ENCODE measurements at regions not wholly inside any gene's neighbourhood (a gene's known extent, or its start where the extent isn't known, plus 50 kb on each side); places are given as distances from the start of the nearest gene placed in this dataset.

GRCh38 chr2:7309582-7309981 lies 392.4 kb downstream of the RNF144A start:
- H3K9me3 Mint-ChIP-seq = no peaks in the 10 kb centered on the region
- H3K36me3 Mint-ChIP-seq (ENCODE audit: low read depth) = no peaks in the 10 kb centered on the region
- no peak overlapping the region for H3K27ac Mint-ChIP-seq
- no peak for TF ChIP-seq CTCF (IDR thresholded peaks at IDR 0.05; ENCODE audit: unreplicated experiment in 3 of 3)
- H3K4me3 Mint-ChIP-seq = no peak overlapping the region
- no peaks in the 10 kb centered on the region for H3K4me1 Mint-ChIP-seq
- H3K27me3 Mint-ChIP-seq (ENCODE audit: low read depth) = no peaks in the 10 kb centered on the region

- no peaks in the 10 kb centered on the region for H3K27me3 Mint-ChIP-seq (ENCODE audit: low read depth)
- no peaks in the 10 kb centered on the region for H3K9me3 Mint-ChIP-seq
- no peaks in the 10 kb centered on the region for H3K36me3 Mint-ChIP-seq (ENCODE audit: low read depth)
- H3K27ac Mint-ChIP-seq = no peak overlapping the region
- no peak for TF ChIP-seq CTCF (IDR thresholded peaks at IDR 0.05; ENCODE audit: unreplicated experiment in 3 of 3)
- H3K4me1 Mint-ChIP-seq = peaks cover 36% of the 10 kb centered on the region
- no peak overlapping the region for H3K4me3 Mint-ChIP-seq
Measured at GRCh38 chr2:7324706-7325105, 407.5 kb downstream of the RNF144A start.

GRCh38 chr2:7325186-7325585 lies 408.0 kb downstream of the RNF144A start:
- no peak overlapping the region for H3K27ac Mint-ChIP-seq
- no peaks in the 10 kb centered on the region for H3K36me3 Mint-ChIP-seq (ENCODE audit: low read depth)
- no peaks in the 10 kb centered on the region for H3K27me3 Mint-ChIP-seq (ENCODE audit: low read depth)
- peaks cover 36% of the 10 kb centered on the region for H3K4me1 Mint-ChIP-seq
- no peaks in the 10 kb centered on the region for H3K9me3 Mint-ChIP-seq
- no peak for TF ChIP-seq CTCF (IDR thresholded peaks at IDR 0.05; ENCODE audit: unreplicated experiment in 3 of 3)
- no peak overlapping the region for H3K4me3 Mint-ChIP-seq

GRCh38 chr2:7329465-7329864 lies 412.3 kb downstream of the RNF144A start:
- peaks cover 28% of the 10 kb centered on the region for H3K4me1 Mint-ChIP-seq
- no peaks in the 10 kb centered on the region for H3K36me3 Mint-ChIP-seq (ENCODE audit: low read depth)
- H3K9me3 Mint-ChIP-seq = no peaks in the 10 kb centered on the region
- H3K4me3 Mint-ChIP-seq = no peak overlapping the region
- H3K27ac Mint-ChIP-seq = no peak overlapping the region
- TF ChIP-seq CTCF (IDR thresholded peaks at IDR 0.05; ENCODE audit: unreplicated experiment in 3 of 3) = no peak
- no peaks in the 10 kb centered on the region for H3K27me3 Mint-ChIP-seq (ENCODE audit: low read depth)

GRCh38 chr2:7333189-7333765 lies 416.1 kb downstream of the RNF144A start:
- Mint-ChIP-seq H3K4me1 (no peaks in the 10 kb centered on the region), H3K27me3 (ENCODE audit: low read depth) (peaks cover 3% of the 10 kb centered on the region), H3K36me3 (ENCODE audit: low read depth) (no peaks in the 10 kb centered on the region), H3K27ac (no peak overlapping the region), H3K4me3 (no peak overlapping the region), H3K9me3 (no peaks in the 10 kb centered on the region)
- TF ChIP-seq CTCF (IDR thresholded peaks at IDR 0.05; ENCODE audit: unreplicated experiment in 3 of 3) = no peak

- Mint-ChIP-seq H3K4me1 (no peaks in the 10 kb centered on the region), H3K27me3 (ENCODE audit: low read depth) (peaks cover 3% of the 10 kb centered on the region), H3K36me3 (ENCODE audit: low read depth) (no peaks in the 10 kb centered on the region), H3K9me3 (no peaks in the 10 kb centered on the region), H3K27ac (no peak overlapping the region), H3K4me3 (no peak overlapping the region)
- TF ChIP-seq CTCF (IDR thresholded peaks at IDR 0.05; ENCODE audit: unreplicated experiment in 3 of 3) = no peak
Measured at GRCh38 chr2:7333960-7334493, 416.8 kb downstream of the RNF144A start.

All from nephron (organoid).